Mesothelial cell of epicardium (in vitro differentiated cells): ENCODE measurements at regions not wholly inside any gene's neighbourhood (a gene's known extent, or its start where the extent isn't known, plus 50 kb on each side); places are given as distances from the start of the nearest gene placed in this dataset.

ENCODE experiments used
- DNase-seq, 2 experiments: peaks; one replicate each; pipeline ENCODE4 v3.0.0; 2021; ENCODE audit warnings: low spot score in 2 of 2; ENCODE audit not compliant: unreplicated experiment in 2 of 2
- H3K27ac Mint-ChIP-seq: 2 replicates; pipeline ENCODE4 v1.8.0; 2021; ENCODE audit warnings: mixed read lengths
- H3K27me3 Mint-ChIP-seq: 2 replicates; pipeline ENCODE4 v1.8.0; 2021; ENCODE audit warnings: low read depth, mixed read lengths
- H3K36me3 Mint-ChIP-seq: 2 replicates; pipeline ENCODE4 v1.8.0; 2021; ENCODE audit warnings: mixed read lengths
- H3K4me1 Mint-ChIP-seq: 2 replicates; pipeline ENCODE4 v1.8.0; 2021; ENCODE audit warnings: mixed read lengths
- H3K4me3 Mint-ChIP-seq: 2 replicates; pipeline ENCODE4 v1.8.0; 2021; ENCODE audit warnings: mild to moderate bottlenecking, moderate library complexity, mixed read lengths
- H3K9me3 Mint-ChIP-seq: 2 replicates; pipeline ENCODE4 v1.8.0; 2021; ENCODE audit warnings: mixed read lengths
- TF ChIP-seq, protein P1 (sequence below): fragments of 200-600 bp; sonication (generic); IDR thresholded peaks from one replicate; pipeline ENCODE4 v1.5.0; 2021; ENCODE audit warnings: antibody characterized with exemption; ENCODE audit not compliant: unreplicated experiment

DNA sequence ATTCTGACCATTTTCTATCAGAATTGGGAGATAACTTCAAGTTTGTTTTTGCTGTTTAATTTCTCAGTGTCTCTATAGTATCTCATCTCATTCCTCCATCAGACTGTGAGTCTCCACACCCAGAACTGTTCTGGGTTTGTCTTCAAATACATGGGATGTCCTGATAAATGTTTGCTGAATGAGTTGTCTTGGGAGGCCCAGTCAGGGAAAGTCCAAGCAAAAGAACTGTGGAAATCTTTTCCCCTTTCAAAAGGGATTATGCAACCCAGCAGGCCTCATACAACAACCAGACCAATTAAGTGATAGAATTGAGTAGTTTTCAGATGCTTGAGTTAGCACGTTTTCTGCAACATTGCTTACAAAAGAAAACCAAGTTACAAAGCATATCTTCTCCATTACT, 324.4 kb downstream of the BRINP1 start:
- no peak overlapping the region for H3K4me3 Mint-ChIP-seq
- no peaks in the 10 kb centered on the region for H3K9me3 Mint-ChIP-seq
- DNase-seq: no peak
- H3K36me3 Mint-ChIP-seq: no peaks in the 10 kb centered on the region
- no peak overlapping the region for H3K27ac Mint-ChIP-seq
- TF ChIP-seq, protein P1, sequence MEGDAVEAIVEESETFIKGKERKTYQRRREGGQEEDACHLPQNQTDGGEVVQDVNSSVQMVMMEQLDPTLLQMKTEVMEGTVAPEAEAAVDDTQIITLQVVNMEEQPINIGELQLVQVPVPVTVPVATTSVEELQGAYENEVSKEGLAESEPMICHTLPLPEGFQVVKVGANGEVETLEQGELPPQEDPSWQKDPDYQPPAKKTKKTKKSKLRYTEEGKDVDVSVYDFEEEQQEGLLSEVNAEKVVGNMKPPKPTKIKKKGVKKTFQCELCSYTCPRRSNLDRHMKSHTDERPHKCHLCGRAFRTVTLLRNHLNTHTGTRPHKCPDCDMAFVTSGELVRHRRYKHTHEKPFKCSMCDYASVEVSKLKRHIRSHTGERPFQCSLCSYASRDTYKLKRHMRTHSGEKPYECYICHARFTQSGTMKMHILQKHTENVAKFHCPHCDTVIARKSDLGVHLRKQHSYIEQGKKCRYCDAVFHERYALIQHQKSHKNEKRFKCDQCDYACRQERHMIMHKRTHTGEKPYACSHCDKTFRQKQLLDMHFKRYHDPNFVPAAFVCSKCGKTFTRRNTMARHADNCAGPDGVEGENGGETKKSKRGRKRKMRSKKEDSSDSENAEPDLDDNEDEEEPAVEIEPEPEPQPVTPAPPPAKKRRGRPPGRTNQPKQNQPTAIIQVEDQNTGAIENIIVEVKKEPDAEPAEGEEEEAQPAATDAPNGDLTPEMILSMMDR: no peak
- H3K27me3 Mint-ChIP-seq: peaks cover 12% of the 10 kb centered on the region
- H3K4me1 Mint-ChIP-seq: no peaks in the 10 kb centered on the region

DNA sequence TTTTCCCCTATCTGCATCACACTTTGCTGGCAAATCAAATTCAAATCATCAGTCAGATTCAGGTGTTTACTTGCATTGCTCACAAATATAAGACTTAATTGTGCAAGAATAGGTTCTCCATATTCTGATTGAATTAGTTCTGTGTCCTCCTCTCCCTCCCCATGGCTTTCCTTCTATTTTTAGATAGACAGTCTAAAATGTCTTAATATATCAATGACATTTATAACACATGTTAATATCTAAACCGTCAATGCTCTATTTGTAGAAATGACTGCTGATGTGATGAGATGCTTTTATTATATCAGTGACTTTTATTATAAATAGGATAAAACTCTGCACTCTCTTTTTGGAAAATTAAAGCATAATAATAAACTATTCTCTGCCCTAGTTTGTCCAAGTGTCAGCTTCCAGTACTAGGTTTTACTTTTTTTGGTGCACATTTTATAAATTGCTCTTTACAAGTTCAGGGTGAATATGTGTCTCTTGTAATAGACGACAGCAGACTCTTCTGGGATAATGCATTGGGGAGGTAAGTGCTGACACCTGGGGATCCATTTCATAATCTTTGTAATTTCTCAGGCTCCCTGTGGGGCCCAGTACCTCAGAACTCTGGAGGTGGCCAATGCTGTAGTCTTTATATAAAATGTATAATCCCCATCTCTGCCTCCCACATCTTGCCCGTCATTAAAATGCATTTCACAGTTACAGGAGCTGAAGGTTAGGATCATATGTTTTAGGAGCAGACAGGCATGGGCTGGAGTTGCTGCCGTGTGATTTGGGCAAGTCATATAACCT, 321.5 kb downstream of the BRINP1 start:
- H3K4me1 Mint-ChIP-seq: peaks cover 5% of the 10 kb centered on the region
- TF ChIP-seq, protein P1: no peak
- H3K9me3 Mint-ChIP-seq: no peaks in the 10 kb centered on the region
- H3K27me3 Mint-ChIP-seq: peaks cover 13% of the 10 kb centered on the region
- no peak overlapping the region for H3K4me3 Mint-ChIP-seq
- no peak for DNase-seq
- no peak overlapping the region for H3K27ac Mint-ChIP-seq
- no peaks in the 10 kb centered on the region for H3K36me3 Mint-ChIP-seq

GRCh38 chr9:119050281-119050680, 319.0 kb downstream of the BRINP1 start:
- peaks cover 16% of the 10 kb centered on the region for H3K27me3 Mint-ChIP-seq
- no peaks in the 10 kb centered on the region for H3K36me3 Mint-ChIP-seq
- H3K4me3 Mint-ChIP-seq: no peak overlapping the region
- H3K27ac Mint-ChIP-seq: no peak overlapping the region
- DNase-seq: no peak
- no peaks in the 10 kb centered on the region for H3K9me3 Mint-ChIP-seq
- TF ChIP-seq, protein P1: no peak
- H3K4me1 Mint-ChIP-seq: peaks cover 5% of the 10 kb centered on the region

GRCh38 chr9:119052339-119053030, 316.8 kb downstream of the BRINP1 start:
- peaks cover 16% of the 10 kb centered on the region for H3K27me3 Mint-ChIP-seq
- DNase-seq: no peak
- TF ChIP-seq, protein P1: no peak
- H3K4me1 Mint-ChIP-seq: peaks cover 5% of the 10 kb centered on the region
- H3K9me3 Mint-ChIP-seq: no peaks in the 10 kb centered on the region
- H3K4me3 Mint-ChIP-seq: no peak overlapping the region
- H3K36me3 Mint-ChIP-seq: no peaks in the 10 kb centered on the region
- no peak overlapping the region for H3K27ac Mint-ChIP-seq

- H3K9me3 Mint-ChIP-seq: no peaks in the 10 kb centered on the region
- no peak overlapping the region for H3K4me3 Mint-ChIP-seq
- H3K27ac Mint-ChIP-seq: no peak overlapping the region
- TF ChIP-seq, protein P1: no peak
- peaks cover 5% of the 10 kb centered on the region for H3K4me1 Mint-ChIP-seq
- no peak for DNase-seq
- no peaks in the 10 kb centered on the region for H3K36me3 Mint-ChIP-seq
- peaks cover 17% of the 10 kb centered on the region for H3K27me3 Mint-ChIP-seq
Measured at GRCh38 chr9:119053070-119053469, 316.2 kb downstream of the BRINP1 start.
